C4-2B (cell line): ENCODE measurements at regions not wholly inside any gene's neighbourhood (a gene's known extent, or its start where the extent isn't known, plus 50 kb on each side); places are given as distances from the start of the nearest gene placed in this dataset.

Experiments used
- CTCF ChIP-seq: fragments of 450-650 bp; conservative IDR thresholded peaks from 2 replicates; pipeline ENCODE4 v1.5.1; 2017; ENCODE audit warnings: mild to moderate bottlenecking
- ZFX ChIP-seq: fragments of 450-650 bp; IDR thresholded peaks from 2 replicates; pipeline ENCODE4 v1.6.1; 2017

- TF ChIP-seq CTCF, result no peak
- TF ChIP-seq ZFX, result no peak
These were observed 325.9 kb upstream of the SORCS1 start for GRCh38 chr10:107490389-107490788.
